NOMO-1 treated with DMSO at 0.1 percent for 48 hours (cell line): ENCODE measurements at regions not wholly inside any gene's neighbourhood (a gene's known extent, or its start where the extent isn't known, plus 50 kb on each side); places are given as distances from the start of the nearest gene placed in this dataset.

Experiments used
- DNase-seq: peaks from one replicate; lab custom pipeline; 2025; ENCODE audit not compliant: unreplicated experiment; lab: John Stamatoyannopoulos, UW

DNA sequence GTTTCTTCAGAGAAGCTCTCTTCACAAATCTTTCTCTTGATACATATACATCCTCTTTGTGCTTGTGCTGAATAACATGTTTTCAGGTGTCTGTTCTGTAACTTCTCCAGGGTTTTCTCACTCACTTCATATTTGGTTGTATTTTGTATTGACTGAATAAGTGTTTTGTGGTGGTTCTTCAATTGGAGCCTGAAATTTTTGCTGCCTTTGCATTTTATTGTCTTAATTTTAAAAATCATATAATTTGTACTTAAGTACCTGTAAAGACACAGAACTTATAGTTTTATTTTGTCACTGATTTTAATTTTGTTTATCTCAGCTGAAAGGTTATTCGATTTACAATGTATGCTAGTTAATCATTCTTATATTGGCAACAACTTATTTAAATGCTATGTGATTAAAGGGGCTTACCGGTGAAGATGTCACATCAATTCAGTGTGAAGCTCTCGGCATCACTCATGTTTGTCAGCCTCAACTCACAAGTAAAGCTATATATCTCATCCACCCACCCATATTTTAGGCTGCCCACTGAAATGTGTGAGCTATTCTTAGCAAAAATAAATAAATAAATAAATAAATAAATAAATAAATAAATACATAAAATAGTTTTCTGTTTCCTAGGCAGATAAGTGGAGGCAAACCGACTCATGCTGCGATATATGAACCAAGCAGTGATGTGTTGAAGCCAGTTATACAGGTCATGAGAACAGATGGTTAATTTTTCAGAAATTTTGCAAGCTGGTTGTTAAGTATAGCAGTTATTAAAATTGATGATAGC is 76.4 kb upstream of the FSTL5 start:
- no peak for DNase-seq

DNA sequence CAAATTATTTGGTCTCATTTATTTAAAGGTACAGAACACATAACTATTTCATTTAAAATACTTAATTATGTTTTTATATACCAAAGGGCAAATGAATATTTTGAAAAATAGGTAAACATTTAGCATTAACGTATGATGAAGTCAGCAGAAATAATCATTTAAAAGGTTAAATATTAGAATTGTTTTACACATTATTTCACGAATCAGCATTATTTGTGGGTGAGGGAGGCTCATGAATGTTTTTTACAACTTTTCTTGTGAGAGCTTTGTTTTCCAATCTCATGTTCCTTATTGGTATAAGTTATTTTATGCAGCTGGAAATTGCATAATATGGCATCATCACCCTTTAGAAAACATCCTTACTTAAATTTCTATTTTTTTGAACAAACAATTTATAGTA is 73.9 kb upstream of the FSTL5 start:
- DNase-seq, result no peak

GRCh38 chr4:162234595-162234994 is 70.8 kb upstream of the FSTL5 start:
- no peak for DNase-seq

GRCh38 chr4:162232349-162232748 is 68.5 kb upstream of the FSTL5 start:
- no peak for DNase-seq

DNA sequence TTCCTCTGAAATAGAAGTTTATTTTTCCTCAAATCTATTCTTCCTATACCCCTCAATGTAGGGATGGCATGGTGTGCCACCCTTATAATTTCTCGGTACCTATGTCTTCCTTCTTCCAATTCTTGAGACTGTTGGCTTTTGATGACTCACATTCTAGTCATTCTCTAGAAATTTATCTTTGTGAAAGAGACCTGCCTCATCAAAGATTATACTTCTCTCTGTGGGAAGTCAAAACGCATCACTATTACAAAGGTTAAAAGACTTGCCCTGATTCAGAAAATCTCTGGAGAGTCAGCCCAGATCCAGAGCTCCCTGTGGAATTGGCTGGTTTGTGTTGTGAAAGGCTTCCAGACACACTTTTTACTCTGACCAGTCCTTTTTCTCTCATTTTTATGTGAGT is 65.9 kb upstream of the FSTL5 start:
- DNase-seq, result no peak

DNA sequence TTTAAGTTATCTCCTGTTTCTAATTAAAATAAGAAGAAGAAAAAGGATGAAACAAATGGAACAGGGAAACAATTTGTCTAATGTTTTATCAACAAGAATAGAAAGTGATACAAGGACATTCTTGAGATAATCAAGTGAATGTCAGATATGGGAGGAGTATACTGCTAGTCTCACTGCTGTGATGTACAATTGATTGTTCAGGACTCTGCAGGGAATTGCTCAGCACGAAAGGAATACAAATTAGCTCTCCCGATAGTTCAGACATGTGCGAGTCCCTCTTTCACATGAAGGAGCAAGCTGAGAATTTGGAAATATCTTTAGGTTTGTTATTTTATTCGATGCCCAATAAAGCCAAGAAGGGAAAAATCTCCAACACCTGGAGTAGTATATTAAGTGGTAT is 57.3 kb upstream of the FSTL5 start:
- no peak for DNase-seq
